ENCODE measurements at regions not wholly inside any gene's neighbourhood (a gene's known extent, or its start where the extent isn't known, plus 50 kb on each side); places are given as distances from the start of the nearest gene placed in this dataset.

DNA sequence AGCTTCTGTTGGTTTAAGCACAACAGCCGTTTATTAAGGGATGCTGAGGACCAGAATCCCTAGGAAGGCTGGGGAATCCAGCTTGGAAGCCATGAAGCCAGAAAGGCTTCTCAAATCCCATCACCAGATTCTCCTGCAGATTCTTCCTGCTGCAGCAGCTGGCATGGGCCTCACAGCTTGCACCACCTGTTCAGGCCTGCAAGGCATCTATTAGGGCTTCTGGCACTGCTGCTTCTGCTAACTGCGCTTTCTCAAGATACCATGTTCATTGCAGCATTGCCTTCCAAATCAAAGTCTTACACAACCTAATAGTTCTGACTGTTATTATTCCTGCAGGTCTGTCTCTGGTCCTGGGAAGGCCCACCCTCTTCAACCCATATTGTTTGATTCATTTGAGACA is 51.2 kb upstream of the ZNF366 start:
- Histone ChIP-seq H3K36me3 (no peaks in the 10 kb centered on the region), H3K27ac (no peak overlapping the region), H3K27me3 (no peaks in the 10 kb centered on the region), H3K4me1 (peaks cover 0 to 6% (median 0%) of the 10 kb centered on the region in 4 donors), H3K4me3 (no peak overlapping the region), H3K9me3 (no peaks in the 10 kb centered on the region)
- ATAC-seq (no peak), DNase-seq (no peak)
- 71% methylated on average over 2 of the region's 2 CpGs for WGBS (ENCODE audit: insufficient coverage, low coverage, low lambda C conversion rate, missing lambda C conversion rate)
- TF ChIP-seq, protein P1, sequence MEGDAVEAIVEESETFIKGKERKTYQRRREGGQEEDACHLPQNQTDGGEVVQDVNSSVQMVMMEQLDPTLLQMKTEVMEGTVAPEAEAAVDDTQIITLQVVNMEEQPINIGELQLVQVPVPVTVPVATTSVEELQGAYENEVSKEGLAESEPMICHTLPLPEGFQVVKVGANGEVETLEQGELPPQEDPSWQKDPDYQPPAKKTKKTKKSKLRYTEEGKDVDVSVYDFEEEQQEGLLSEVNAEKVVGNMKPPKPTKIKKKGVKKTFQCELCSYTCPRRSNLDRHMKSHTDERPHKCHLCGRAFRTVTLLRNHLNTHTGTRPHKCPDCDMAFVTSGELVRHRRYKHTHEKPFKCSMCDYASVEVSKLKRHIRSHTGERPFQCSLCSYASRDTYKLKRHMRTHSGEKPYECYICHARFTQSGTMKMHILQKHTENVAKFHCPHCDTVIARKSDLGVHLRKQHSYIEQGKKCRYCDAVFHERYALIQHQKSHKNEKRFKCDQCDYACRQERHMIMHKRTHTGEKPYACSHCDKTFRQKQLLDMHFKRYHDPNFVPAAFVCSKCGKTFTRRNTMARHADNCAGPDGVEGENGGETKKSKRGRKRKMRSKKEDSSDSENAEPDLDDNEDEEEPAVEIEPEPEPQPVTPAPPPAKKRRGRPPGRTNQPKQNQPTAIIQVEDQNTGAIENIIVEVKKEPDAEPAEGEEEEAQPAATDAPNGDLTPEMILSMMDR (IDR thresholded peaks at IDR 0.05) = no peak
- TF ChIP-seq POLR2A (IDR thresholded peaks at IDR 0.05) = no peak
- intact Hi-C loops (cut with DNase I) = no loop called here

DNA sequence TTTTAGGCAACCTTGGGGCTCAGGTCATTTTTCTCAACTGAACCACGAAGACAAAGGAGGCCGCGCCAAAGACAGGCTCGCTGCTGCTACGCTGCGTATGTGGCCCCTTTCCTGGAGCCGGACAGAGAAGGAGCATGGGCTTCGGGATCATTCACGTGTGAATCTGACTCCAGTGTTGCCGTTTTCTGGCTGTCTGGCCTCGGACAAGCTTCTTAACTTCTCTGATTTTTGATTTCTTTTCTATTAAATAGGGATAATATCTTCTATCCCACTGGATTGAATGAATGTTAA is 50.8 kb upstream of the ZNF366 start:
- H3K4me1 ChIP-seq = peaks cover 0 to 6% (median 0%) of the 10 kb centered on the region in 4 donors
- TF ChIP-seq, protein P1 (IDR thresholded peaks at IDR 0.05) = no peak
- no peak for TF ChIP-seq POLR2A (IDR thresholded peaks at IDR 0.05)
- no peaks in the 10 kb centered on the region for H3K36me3 ChIP-seq
- intact Hi-C loops (cut with DNase I) = no loop called here
- H3K9me3 ChIP-seq = no peaks in the 10 kb centered on the region
- no peak overlapping the region for H3K27ac ChIP-seq
- DNase-seq (no peak), ATAC-seq (no peak)
- WGBS (ENCODE audit: insufficient coverage, low coverage, low lambda C conversion rate, missing lambda C conversion rate) = 69% methylated on average over 7 of the region's 11 CpGs
- H3K4me3 ChIP-seq = no peak overlapping the region
- H3K27me3 ChIP-seq = no peaks in the 10 kb centered on the region

DNA sequence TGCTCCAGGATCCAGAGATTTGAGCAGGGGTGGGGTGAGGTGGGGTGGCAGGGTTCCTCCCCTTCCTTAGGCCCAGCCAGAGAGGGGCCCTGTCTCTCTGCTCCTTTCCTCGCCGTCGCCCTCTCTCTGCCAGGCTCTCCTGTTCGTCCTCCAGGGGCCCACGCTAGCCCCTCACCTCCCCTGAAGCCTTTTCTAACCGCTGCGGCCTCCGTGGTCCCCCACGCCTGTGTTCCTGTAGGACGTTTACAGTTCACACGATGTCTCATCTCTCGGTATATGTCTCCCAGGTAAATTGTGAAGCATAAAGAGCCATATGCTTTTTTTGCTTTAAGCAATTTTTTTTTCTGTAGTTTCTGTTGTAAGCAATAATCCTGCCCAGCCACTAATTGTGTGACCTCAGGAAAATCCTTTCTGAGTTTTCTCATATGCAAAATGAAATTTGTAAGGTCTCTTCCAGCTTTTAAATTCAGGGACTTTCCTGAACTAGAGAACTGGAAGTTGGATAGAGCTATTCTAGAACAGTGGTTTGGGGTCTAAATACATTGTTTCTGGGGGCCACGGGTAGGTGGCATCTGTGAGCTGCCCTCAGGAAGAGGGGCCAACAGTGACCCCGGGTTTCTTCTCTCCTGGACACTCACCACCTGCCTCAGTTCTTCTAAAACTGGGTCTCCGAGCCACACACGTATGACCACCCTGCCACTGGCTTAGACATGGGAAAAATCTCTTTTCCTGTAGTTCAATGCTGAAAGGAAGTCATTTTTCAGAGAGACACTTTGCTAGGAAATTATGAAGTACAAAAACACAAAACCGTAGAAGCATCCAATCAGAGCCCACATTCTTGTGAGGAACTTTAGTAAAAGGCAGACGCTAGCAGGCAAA is 50.2 kb upstream of the ZNF366 start:
- H3K9me3 ChIP-seq = no peaks in the 10 kb centered on the region
- H3K4me1 ChIP-seq = peaks cover 0 to 6% (median 0%) of the 10 kb centered on the region in 4 donors
- 42% methylated on average over 12 of the region's 18 CpGs for WGBS (ENCODE audit: insufficient coverage, low coverage, low lambda C conversion rate, missing lambda C conversion rate)
- H3K36me3 ChIP-seq = no peaks in the 10 kb centered on the region
- no peaks in the 10 kb centered on the region for H3K27me3 ChIP-seq
- H3K27ac ChIP-seq = peak overlapping the region; percentile 15 to 71 (median 44)
- DNase-seq (no peak), ATAC-seq (peak in 1 of 4 donors; percentile 33)
- intact Hi-C loops (cut with DNase I) = no loop called here
- TF ChIP-seq POLR2A (IDR thresholded peaks at IDR 0.05) = no peak
- TF ChIP-seq, protein P1 (IDR thresholded peaks at IDR 0.05) = no peak
- no peak overlapping the region for H3K4me3 ChIP-seq

All from right lobe of liver (tissue), 6 donors.